ENCODE measurements at regions not wholly inside any gene's neighbourhood (a gene's known extent, or its start where the extent isn't known, plus 50 kb on each side); places are given as distances from the start of the nearest gene placed in this dataset.

GRCh38 chr3:25273582-25274171, 154.4 kb upstream of the RARB start:
- no peak for TF ChIP-seq CTCF (conservative IDR thresholded peaks at IDR 0.05)
- TF ChIP-seq ZFX (IDR thresholded peaks at IDR 0.05): no peak

All from C4-2B (cell line).